Skeletal muscle satellite cell (primary cell): ENCODE measurements at regions not wholly inside any gene's neighbourhood (a gene's known extent, or its start where the extent isn't known, plus 50 kb on each side); places are given as distances from the start of the nearest gene placed in this dataset.

ENCODE experiments used
- H3K27me3 ChIP-seq: 2 replicates; pipeline ENCODE4 v1.7.0; 2013; ENCODE audit warnings: low read length; ENCODE audit not compliant: control insufficient read depth, insufficient read depth
- H3K36me3 ChIP-seq: 2 replicates; pipeline ENCODE4 v1.7.0; 2013; ENCODE audit warnings: mild to moderate bottlenecking, control low read depth, low read length; ENCODE audit not compliant: insufficient read depth
- H3K4me1 ChIP-seq: 2 replicates; pipeline ENCODE4 v1.7.0; 2013; ENCODE audit warnings: low read length; ENCODE audit not compliant: control insufficient read depth, insufficient read depth
- H3K4me2 ChIP-seq: 2 replicates; pipeline ENCODE4 v1.7.0; 2013; ENCODE audit warnings: mild to moderate bottlenecking, low read length
- H3K4me3 ChIP-seq: 2 replicates; pipeline ENCODE4 v1.7.0; 2013; ENCODE audit warnings: low read length
- H3K9ac ChIP-seq: 2 replicates; pipeline ENCODE4 v1.7.0; 2013; ENCODE audit warnings: mild to moderate bottlenecking, low read depth, low read length, moderate library complexity
- H3K9me3 ChIP-seq: replicated peaks from 2 replicates; pipeline ENCODE4 v1.7.0; 2013; ENCODE audit warnings: mild to moderate bottlenecking, control low read depth, low read length

DNA sequence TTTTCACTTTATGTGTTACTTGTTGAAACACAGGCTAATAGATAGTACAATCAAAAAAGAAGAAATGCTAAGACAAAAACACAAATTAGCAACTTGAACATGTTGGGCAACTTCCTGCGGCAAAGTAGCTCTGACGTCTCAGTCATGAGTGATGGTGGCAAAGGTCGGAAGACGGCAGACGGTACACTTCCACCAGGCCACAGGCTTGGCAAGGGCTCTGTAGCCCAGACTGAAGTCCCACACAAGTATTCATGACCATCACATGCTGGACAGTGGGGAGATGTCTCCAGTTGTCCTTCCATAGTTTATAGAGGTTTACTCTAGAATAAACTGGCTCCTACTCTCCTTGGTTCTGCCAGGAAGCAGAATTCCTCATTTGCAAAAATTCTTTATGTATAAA, 831.3 kb downstream of the MTRR start:
- Histone ChIP-seq H3K27me3 (no peaks in the 10 kb centered on the region), H3K4me1 (no peaks in the 10 kb centered on the region), H3K4me2 (no peak overlapping the region), H3K9ac (no peak overlapping the region), H3K4me3 (no peak overlapping the region), H3K9me3 (no peaks in the 10 kb centered on the region), H3K36me3 (no peaks in the 10 kb centered on the region)

DNA sequence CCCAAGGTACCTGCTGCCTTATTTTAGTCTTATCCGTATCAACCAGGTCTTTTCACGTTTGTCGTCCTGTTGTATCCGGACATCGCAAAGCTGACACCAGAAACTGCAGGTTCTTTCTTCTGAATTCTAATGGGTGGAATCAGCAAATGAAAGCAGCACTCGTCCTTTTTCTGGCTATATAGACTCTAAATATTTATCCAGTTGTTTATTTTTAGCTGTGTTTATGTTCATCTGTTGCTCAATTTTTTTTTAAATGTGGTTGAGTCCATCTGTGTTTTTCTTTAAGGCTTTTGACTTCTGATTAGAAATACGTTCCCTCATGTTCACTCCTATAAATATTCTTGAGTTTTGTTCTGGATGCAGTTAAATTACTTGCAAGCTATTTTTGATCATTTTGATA, 831.7 kb downstream of the MTRR start:
- Histone ChIP-seq H3K9me3 (no peaks in the 10 kb centered on the region), H3K4me3 (no peak overlapping the region), H3K27me3 (peaks cover 2% of the 10 kb centered on the region), H3K9ac (no peak overlapping the region), H3K36me3 (no peaks in the 10 kb centered on the region), H3K4me2 (no peak overlapping the region), H3K4me1 (no peaks in the 10 kb centered on the region)

DNA sequence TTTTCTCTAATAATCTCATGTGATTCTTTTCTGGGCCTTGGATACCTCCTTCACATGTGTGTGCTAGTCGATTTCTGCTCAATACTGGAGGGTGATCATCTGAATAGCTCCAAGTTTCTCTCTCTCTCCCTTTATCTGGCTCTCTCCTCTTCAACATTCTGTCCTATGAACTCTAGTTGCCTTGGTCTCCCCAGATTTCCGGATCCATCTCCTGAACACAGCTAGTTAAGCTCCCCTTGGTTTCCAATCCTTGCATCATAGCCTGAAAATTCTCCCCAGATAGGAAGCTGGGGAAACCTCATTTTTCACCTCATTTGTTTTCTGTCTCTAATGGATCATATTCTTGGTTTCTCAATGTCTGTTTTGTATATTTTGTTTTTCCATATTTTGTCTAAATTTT, 832.3 kb downstream of the MTRR start:
- Histone ChIP-seq H3K4me1 (no peaks in the 10 kb centered on the region), H3K4me3 (no peak overlapping the region), H3K36me3 (no peaks in the 10 kb centered on the region), H3K9ac (no peak overlapping the region), H3K27me3 (peaks cover 2% of the 10 kb centered on the region), H3K4me2 (no peak overlapping the region), H3K9me3 (no peaks in the 10 kb centered on the region)

DNA sequence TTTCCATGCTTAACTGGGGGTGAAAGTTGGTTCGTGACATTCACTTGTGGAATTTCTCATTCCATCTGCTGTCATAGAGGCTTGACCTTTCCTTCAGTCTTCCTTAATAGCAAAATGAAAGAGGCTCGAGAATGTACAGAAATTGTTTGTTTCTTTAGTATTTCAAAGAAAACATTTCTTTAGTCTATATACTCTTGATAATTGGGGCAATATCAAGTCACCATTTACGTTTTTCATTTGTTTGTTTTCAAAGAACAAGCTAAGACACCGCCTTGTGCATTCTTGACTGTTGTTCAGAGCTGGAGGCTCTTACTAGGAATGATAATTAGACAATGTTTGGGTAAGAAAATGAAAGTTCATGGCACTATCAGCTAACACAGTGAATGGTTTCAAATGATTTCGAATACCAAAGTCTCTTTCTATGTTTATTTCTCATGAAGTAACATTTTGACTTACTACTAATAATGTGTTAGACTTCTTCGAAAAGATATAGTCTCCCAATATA, 835.4 kb downstream of the SEMA5A start:
- no peaks in the 10 kb centered on the region for H3K4me1 ChIP-seq
- no peak overlapping the region for H3K9ac ChIP-seq
- peaks cover 1% of the 10 kb centered on the region for H3K27me3 ChIP-seq
- H3K4me2 ChIP-seq, result no peak overlapping the region
- H3K36me3 ChIP-seq, result no peaks in the 10 kb centered on the region
- no peak overlapping the region for H3K4me3 ChIP-seq
- no peaks in the 10 kb centered on the region for H3K9me3 ChIP-seq

DNA sequence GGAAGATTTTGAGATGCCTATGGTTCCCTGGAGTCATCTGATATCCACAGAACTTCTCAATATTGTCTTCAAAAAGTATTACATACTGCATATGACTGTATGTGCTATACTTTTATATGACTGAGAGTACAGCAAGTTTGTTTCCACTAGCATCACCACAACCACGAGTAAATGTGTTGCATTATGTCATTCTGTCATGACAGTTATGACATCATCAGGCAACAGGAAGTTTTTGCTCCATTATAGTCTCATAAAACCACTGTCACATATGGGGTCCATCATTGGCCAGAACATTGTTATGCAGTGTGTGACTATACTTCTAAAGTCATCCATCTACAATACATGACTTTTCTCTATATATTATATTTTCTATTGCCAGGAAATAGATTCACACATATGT, 831.7 kb downstream of the SEMA5A start:
- no peak overlapping the region for H3K4me3 ChIP-seq
- no peaks in the 10 kb centered on the region for H3K36me3 ChIP-seq

DNA sequence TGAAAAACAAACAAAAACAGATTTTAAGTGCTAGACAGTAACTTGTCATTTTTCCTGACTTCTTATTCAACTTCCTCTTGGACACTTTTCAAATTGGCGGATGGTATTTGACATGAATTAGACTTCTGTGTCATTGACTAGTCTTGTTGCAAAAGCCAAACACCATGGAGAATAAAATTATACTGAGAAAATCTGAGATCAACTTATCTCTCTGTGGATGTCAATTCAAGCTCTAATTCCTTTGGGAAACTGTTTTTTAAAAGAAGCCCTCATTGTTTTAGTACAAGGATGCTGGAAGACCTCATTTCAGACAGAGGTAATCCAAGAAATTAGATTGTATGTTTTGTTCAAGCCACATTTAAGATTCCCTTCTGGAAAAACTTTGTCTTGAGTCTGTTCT, 831.0 kb downstream of the SEMA5A start:
- no peak overlapping the region for H3K4me3 ChIP-seq
- H3K4me2 ChIP-seq, result no peak overlapping the region
- H3K4me1 ChIP-seq, result no peaks in the 10 kb centered on the region
- no peaks in the 10 kb centered on the region for H3K36me3 ChIP-seq
- H3K27me3 ChIP-seq, result no peaks in the 10 kb centered on the region
- H3K9me3 ChIP-seq, result no peaks in the 10 kb centered on the region
- H3K9ac ChIP-seq, result no peak overlapping the region

More for the DNA sequence above, 831.7 kb downstream of the SEMA5A start:
- H3K9me3 ChIP-seq, result no peaks in the 10 kb centered on the region
- no peaks in the 10 kb centered on the region for H3K4me1 ChIP-seq
- no peak overlapping the region for H3K4me2 ChIP-seq
- H3K27me3 ChIP-seq, result no peaks in the 10 kb centered on the region
- no peak overlapping the region for H3K9ac ChIP-seq

DNA sequence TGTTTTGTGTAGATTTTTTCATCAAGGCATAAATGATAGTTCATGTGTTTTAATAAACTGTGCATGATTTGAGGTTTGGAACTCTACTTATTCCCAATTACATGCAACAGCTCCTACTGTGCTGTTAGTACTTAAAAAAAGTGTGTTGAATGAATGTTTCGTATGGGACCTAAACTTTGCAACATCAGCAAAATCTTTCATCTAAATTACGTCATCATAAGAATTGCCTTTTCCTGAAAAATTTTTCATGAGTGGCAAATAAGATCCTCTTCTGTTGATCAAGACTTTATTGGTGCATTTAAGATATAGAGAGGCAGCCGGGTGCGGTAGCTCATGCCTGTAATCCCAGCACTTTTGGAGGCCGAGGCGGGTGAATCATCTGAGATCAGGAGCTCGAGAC, 826.1 kb downstream of the SEMA5A start:
- no peak overlapping the region for H3K4me2 ChIP-seq
- H3K27me3 ChIP-seq, result no peaks in the 10 kb centered on the region
- no peak overlapping the region for H3K4me3 ChIP-seq
- H3K9ac ChIP-seq, result no peak overlapping the region
- no peaks in the 10 kb centered on the region for H3K9me3 ChIP-seq
- H3K4me1 ChIP-seq, result no peaks in the 10 kb centered on the region
- no peaks in the 10 kb centered on the region for H3K36me3 ChIP-seq

DNA sequence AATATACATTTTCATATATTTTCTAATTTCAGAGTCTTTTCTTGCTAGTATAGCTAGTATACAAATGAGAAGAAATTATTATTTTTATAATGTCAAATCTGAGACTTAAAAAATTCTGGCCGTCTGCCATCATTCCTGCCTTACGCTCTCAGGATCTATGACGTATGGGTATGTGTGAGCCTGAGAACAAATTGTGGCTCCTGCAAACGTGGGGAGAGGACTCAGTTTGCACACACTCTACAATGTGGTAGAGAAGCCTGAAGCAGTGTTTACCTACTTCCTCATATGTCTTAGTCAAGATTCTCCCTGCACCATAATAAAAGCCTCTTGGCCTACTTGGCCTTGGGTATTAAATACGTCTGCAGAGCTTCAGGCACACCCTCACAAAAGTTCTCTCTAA, 825.4 kb downstream of the SEMA5A start:
- Histone ChIP-seq H3K9me3 (no peaks in the 10 kb centered on the region), H3K9ac (no peak overlapping the region), H3K36me3 (no peaks in the 10 kb centered on the region), H3K27me3 (no peaks in the 10 kb centered on the region), H3K4me1 (no peaks in the 10 kb centered on the region), H3K4me3 (no peak overlapping the region), H3K4me2 (no peak overlapping the region)

DNA sequence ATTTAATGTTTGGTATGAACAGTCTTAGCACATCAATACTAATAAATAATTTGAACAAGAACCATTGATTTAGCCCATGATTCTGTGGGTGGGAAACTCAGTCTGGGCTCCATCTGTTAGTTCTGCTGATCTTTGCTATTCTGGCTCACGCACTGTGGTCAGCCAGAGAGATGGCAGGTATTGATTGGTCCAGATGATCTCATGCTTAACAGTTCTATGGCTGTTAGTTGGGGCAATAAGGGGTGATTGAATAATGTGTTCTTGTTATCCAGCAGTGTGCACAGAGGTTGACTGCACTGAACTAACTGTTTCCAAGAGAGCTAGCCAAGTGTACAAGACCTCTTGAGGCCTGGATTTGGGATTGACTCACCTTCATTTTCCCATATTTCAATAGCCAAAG, 824.3 kb downstream of the SEMA5A start:
- Histone ChIP-seq H3K27me3 (no peaks in the 10 kb centered on the region), H3K9ac (no peak overlapping the region), H3K4me2 (no peak overlapping the region), H3K36me3 (no peaks in the 10 kb centered on the region), H3K4me1 (no peaks in the 10 kb centered on the region), H3K4me3 (no peak overlapping the region), H3K9me3 (no peaks in the 10 kb centered on the region)

DNA sequence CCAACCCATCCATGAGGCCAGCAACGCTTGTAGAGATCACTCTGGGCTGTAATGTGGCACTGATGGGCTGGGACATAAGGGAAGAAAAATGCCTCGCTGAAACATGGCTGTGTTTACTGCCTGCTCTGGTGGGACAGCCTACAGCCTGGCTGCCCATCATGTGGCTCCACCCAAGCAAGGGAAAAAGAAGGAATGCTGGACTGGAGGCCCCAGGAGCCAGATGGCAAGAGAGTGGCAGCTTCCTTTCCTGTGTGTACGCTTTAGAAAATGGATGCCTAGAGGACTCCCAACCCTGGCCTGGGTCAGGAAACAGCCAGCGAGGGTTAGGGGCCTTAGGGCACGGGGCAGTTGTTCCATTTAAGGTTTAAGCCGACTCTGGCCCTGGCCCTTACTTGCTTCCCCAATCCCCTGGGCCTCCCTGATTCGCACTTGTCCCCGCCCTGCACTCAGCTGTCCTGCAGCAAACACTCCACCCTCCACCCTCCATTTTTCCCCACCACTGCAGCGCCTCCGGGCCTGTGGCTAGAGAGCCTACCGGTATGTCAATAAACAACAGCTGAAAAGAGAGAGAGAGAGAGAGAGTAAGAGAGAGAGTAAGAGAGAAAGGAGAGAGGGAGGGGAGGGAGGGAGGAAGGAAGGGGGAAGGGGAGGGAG, 819.4 kb downstream of the SEMA5A start:
- Histone ChIP-seq H3K4me1 (no peaks in the 10 kb centered on the region), H3K4me3 (no peak overlapping the region), H3K4me2 (no peak overlapping the region), H3K9ac (no peak overlapping the region), H3K27me3 (no peaks in the 10 kb centered on the region), H3K36me3 (no peaks in the 10 kb centered on the region), H3K9me3 (no peaks in the 10 kb centered on the region)

DNA sequence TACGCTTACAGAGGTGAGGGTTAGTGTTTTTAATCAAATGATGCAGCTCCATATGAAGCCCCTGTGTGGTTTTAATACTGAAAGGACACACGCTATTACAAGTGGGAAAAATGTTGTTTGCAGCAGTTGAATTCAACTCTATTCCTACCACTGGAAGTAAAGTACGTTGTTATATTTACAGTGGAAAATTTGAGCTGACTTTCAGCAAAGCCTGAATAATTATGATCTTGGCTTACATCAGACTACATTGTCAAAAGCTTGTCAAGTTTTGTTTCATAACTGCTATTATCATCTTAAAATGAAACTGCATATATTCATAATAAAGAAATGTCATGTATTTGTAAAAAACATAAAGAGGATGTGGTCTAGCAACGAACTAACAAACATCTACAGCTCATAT, 818.5 kb downstream of the SEMA5A start:
- Histone ChIP-seq H3K4me3 (no peak overlapping the region), H3K27me3 (no peaks in the 10 kb centered on the region), H3K36me3 (no peaks in the 10 kb centered on the region), H3K9ac (no peak overlapping the region), H3K4me1 (no peaks in the 10 kb centered on the region), H3K4me2 (no peak overlapping the region), H3K9me3 (no peaks in the 10 kb centered on the region)

DNA sequence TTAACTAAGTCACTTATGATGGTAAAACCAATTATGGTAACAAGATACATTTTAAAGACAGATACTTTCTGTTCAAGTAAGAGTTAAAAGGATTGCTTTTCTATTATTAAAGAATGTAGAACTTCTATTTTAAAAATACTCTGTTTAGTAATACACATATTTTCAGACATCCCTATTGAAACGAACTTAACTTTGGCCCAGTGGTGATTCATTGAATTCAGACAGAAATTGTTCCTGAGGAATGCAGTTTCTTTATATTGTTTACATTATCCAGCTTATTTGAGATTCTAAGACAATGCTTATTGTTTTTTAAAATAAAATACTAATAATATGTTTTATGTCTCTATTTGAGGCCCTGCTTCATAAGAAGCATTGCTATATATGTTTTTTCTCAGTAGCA, 816.4 kb downstream of the SEMA5A start:
- Histone ChIP-seq H3K9me3 (no peaks in the 10 kb centered on the region), H3K4me2 (no peak overlapping the region), H3K4me3 (no peak overlapping the region), H3K27me3 (no peaks in the 10 kb centered on the region), H3K36me3 (no peaks in the 10 kb centered on the region), H3K4me1 (no peaks in the 10 kb centered on the region), H3K9ac (no peak overlapping the region)
